ENCODE measurements at regions not wholly inside any gene's neighbourhood (a gene's known extent, or its start where the extent isn't known, plus 50 kb on each side); places are given as distances from the start of the nearest gene placed in this dataset.
A peak's percentile ranks its signal among the peaks of the same experiment; 100 is the strongest.

GRCh38 chr5:69029292-69029691 is 64.5 kb upstream of the SLC30A5 start:
- DNase-seq (ENCODE audit: low read depth in 2 of 2), result no peak

- DNase-seq (ENCODE audit: low read depth in 2 of 2), result no peak
Observed at GRCh38 chr5:69030358-69031062, 63.3 kb upstream of the SLC30A5 start.

GRCh38 chr5:69032009-69032408 is 61.8 kb upstream of the SLC30A5 start:
- no peak for DNase-seq (ENCODE audit: low read depth in 2 of 2)

GRCh38 chr5:69033690-69034089 is 60.1 kb upstream of the SLC30A5 start:
- DNase-seq (ENCODE audit: low read depth in 2 of 2), result no peak

GRCh38 chr5:69034898-69035297 is 58.9 kb upstream of the SLC30A5 start:
- DNase-seq (ENCODE audit: low read depth in 2 of 2), result no peak

- no peak for DNase-seq (ENCODE audit: low read depth in 2 of 2)
Observed at GRCh38 chr5:69035665-69036064, 58.1 kb upstream of the SLC30A5 start.

- DNase-seq (ENCODE audit: low read depth in 2 of 2), result no peak
Observed at GRCh38 chr5:69038539-69038938, 55.3 kb upstream of the SLC30A5 start.

GRCh38 chr5:69039829-69040228 is 54.0 kb upstream of the SLC30A5 start:
- no peak for DNase-seq (ENCODE audit: low read depth in 2 of 2)

GRCh38 chr5:69042500-69042899 is 51.3 kb upstream of the SLC30A5 start:
- DNase-seq (ENCODE audit: low read depth in 2 of 2), result no peak

- peak; percentile 53 to 54 for DNase-seq (ENCODE audit: low read depth in 2 of 2)
Observed at GRCh38 chr5:69042915-69043654, 50.7 kb upstream of the SLC30A5 start.

- no peak for DNase-seq (ENCODE audit: low read depth in 2 of 2)
Observed at GRCh38 chr5:69043655-69043996, 50.2 kb upstream of the SLC30A5 start.

Data from stimulated activated CD8-positive, alpha-beta memory T cell treated with anti-CD3 and anti-CD28 coated beads, Interleukin-7, amount 100 ng/mL, for 1 hour (primary cell).